Activated gamma-delta T cell treated with Interleukin-2 at 50 U/mL for 16 hours (primary cell): ENCODE measurements at regions not wholly inside any gene's neighbourhood (a gene's known extent, or its start where the extent isn't known, plus 50 kb on each side); places are given as distances from the start of the nearest gene placed in this dataset.
"Not testable (repeated sequence)": the region's sequence is repeated elsewhere in the genome, so short reads cannot be mapped to it uniquely, and the experiment has no call there.

Experiments
- DNase-seq: peaks from one replicate; pipeline ENCODE4 v3.0.0-alpha.2; 2020

- no peak for DNase-seq
Measured at GRCh38 chr15:95681836-95682544, 648.5 kb upstream of the NR2F2 start.

GRCh38 chr15:95684126-95684525 lies 646.4 kb upstream of the NR2F2 start:
- no peak for DNase-seq

GRCh38 chr15:95684693-95685115 lies 645.8 kb upstream of the NR2F2 start:
- DNase-seq, result no peak

DNA sequence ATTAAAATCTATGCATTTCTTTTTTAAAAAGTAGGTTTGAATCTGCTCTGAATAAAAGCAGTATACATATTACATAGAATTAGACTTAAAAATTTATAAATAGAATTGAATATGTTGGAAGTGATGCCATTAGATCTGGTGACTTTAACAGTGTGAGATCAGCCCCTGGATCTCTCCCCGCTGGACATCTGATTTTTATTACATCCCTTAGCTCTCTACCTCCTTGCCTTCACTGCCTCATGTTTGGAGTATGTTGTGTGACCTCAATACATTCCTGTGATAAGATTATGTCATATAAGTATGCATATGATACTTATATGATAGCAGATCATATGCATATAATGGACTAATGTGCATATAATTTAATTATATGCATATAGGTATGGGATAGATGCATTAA lies 643.4 kb upstream of the NR2F2 start:
- no peak for DNase-seq

DNA sequence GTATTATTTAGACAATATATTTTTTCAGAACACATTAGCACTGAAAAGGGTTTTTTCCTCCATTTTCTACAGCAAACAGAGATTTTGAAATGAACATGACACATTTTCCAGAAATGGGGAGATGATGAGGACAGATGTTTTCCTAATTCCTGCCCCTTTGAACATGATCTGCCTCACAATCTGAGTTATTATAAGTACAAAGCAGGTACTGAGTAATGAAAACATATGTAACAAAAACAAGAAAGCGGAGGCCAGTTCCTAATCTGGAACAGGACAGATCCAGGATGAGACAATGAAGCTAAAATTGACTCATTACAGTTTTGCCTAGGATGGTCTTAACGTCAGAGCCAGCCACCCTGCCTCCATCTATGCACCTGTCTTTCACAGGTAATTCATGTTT lies 642.8 kb upstream of the NR2F2 start:
- no peak for DNase-seq

GRCh38 chr15:95690631-95691340 lies 639.7 kb upstream of the NR2F2 start:
- no peak for DNase-seq

- no peak for DNase-seq
Measured at GRCh38 chr15:95693917-95694316, 636.6 kb upstream of the NR2F2 start.

- no peak for DNase-seq
Measured at GRCh38 chr15:95698230-95698629, 632.3 kb upstream of the NR2F2 start.

DNA sequence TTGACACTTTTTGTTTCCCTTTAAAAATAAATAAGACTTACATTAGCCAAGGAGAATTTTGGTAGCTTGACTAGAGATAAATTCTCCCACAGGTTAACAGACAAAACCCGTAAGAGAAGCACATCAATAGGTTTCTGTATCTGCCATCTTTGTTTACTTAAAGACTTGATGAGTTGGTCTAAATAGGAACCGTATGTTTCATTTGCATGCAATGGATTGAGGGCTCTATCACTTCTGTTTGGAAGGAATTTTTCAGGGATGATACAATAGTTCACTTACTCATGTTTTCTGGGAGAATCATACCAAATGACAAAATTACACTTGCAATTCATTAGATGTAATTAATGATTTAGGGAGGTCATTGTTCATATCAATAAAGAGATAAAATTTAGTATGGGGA lies 631.5 kb upstream of the NR2F2 start:
- no peak for DNase-seq

DNA sequence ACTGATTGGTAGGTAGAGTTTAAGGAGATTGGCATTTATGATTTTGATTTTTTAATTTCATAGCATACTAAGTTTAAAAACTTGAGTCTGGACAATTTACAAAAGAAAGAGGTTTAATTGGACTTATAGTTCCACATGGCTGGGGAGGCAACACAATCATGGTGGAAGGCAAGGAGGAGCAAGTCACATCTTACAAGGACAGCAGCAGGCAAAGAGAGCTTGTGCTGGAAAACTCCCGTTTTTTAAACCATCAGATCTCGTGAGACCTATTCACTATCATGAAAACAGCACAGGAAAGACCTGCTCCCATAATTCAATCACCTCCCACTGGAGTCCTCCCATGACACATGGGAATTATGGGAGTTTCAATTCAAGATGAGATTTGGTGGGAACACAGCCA lies 630.9 kb upstream of the NR2F2 start:
- DNase-seq, result no peak

GRCh38 chr15:95700692-95701091 lies 629.8 kb upstream of the NR2F2 start:
- not testable (repeated sequence) for DNase-seq

GRCh38 chr15:95701410-95701809 lies 629.1 kb upstream of the NR2F2 start:
- no peak for DNase-seq

GRCh38 chr15:95709959-95710695 lies 620.4 kb upstream of the NR2F2 start:
- DNase-seq, result no peak

DNA sequence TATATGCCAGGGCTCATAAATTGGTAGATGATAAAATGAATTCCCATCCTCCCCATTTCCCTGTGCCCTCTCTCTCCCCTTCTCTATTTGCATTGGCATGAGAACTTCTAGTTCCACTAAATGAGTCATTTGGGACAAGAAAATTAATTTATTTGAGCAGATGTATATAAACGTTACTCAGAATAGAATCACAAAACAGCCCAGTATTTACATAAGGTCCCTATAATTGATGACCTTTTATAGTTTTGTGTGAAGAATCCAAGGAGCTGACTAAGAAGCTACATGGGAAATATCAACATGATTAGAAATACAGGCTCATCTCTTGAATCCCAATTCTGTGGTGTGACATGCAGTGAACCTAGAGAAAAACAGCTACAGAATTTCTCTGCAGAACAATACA lies 617.7 kb upstream of the NR2F2 start:
- no peak for DNase-seq

GRCh38 chr15:95713324-95713723 lies 617.2 kb upstream of the NR2F2 start:
- no peak for DNase-seq

DNA sequence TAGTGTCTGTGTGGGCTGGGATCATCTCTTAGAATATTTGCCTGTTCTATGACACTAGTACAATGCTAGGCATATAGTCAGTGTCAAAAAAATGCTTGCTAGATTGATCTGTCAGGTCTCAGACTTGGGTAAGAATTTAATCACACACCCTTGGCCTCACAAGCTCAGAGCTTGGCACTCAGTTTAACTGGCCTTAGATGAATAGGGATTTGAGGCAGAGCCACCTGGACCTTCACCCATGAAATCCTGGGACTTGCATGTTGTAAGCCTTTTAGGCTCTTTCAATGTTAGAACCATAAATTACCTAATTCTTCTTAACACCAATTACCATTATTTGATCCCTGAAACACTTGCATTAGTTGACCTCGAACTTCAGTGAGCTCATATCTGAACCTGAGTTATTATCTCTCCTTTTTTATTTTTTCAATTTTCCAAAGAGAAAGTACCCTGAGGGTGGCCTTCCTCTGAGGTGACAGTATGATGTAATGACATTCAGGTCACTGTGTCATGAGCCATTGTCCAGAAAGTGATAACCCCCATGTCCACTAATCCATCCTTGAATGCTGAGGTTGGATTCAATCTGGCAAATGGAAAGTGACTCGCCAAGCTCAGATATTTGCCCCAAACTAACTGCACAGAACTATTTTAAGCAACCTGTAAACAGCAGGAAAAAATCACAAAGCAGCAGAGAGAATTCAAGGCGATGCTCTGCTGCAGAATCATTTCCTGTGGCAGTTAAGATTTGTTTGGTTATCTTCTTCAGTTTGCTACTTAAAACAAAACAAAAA lies 615.2 kb upstream of the NR2F2 start:
- DNase-seq, result no peak

GRCh38 chr15:95715906-95716656 lies 614.4 kb upstream of the NR2F2 start:
- DNase-seq, result no peak

DNA sequence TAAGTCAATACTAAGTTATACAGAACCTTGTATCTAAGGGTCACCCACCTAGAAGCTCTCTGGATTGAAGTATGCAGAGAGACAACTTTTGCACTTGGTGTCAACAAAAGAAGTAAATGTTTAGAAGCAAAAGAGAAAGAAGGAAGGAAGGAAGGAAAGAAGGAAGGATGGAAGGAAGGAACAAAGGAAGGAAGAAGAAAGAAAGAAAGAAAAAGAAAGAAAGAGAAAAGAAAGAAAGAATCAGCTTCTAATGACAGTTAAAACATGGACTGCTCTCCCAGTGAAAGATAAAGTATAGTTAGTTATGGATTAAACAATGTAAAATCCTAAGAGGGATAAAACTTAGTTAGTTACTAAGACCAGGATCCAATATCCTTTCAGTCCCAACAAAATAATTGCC lies 613.8 kb upstream of the NR2F2 start:
- DNase-seq, result no peak

DNA sequence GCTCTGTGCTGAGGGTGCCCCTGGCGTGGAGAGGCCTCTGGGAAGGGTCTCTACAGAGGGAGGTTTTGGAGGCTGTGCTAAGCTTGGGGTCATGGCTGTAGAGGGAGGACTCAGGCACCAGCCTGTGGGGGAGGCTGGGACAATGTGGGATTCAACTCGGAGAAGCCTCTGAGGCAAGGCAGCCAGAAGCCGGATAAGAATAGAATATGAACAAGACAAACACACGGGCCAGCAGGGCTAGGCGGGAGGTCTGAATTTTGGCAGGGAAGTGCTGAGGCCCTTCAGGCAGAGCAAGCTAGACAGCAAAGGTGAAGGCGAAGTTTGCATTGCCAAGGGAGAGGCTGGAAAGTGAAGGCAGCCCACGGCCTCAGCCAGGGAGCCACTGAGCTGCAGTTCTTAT lies 612.1 kb upstream of the NR2F2 start:
- no peak for DNase-seq

GRCh38 chr15:95724908-95725633 lies 605.4 kb upstream of the NR2F2 start:
- no peak for DNase-seq

- DNase-seq, result no peak
Measured at GRCh38 chr15:95726891-95727290, 603.6 kb upstream of the NR2F2 start.

DNA sequence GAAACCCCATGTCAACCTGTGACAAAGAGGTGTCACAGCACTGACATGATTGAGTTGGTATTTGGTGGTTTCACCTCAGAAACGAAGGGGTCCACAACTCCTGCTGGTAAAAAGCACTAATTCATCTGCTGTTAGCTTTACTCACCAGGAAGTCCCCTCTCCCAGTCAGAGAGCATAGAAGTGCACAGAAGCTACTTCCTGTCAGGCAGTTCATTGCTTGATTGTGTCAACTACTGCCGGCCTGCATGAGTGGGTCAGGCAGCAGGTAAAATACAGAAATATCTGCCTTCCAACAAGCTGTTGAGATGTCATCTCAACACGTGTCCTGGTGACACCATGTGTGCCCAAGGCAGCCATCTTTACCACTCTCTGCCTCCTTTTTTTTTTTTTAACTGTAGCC lies 596.6 kb upstream of the NR2F2 start:
- peak; percentile 8 for DNase-seq
